ENCODE measurements at regions not wholly inside any gene's neighbourhood (a gene's known extent, or its start where the extent isn't known, plus 50 kb on each side); places are given as distances from the start of the nearest gene placed in this dataset.

DNA sequence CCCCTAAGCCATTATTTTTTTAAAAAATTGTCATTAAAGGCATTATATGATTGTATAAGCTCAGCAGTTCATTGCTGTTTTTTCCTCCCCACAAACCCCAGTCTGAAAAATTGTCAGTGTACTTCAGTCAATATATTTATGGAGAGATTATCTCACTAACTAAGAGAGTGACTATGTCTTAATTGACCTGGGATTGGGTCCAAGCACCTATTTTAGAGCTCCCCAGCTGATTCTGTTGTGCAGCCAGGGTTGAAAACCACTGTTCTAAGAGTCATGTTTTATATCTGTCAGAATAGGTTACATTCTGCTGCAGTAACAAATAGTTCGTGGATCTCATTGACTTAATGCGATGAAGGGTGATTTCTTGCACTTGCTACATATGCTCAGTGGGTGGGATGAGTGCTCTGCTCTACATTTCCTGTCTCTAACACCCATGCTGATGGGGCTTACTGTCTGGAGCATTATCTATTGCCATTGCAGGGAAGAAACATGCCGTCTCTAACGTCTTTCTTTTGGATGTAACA, 171.2 kb upstream of the MPHOSPH6 start:
- no peaks in the 10 kb centered on the region for H3K4me1 ChIP-seq (ENCODE audit: control insufficient read depth, insufficient read depth, low read length)
- DNase-seq (ENCODE audit: low read depth, low spot score) (no peak), ATAC-seq (no peak), FAIRE-seq (no peak)
- no peak overlapping the region for H3K4me3 ChIP-seq
- TF ChIP-seq MYB (IDR thresholded peaks at IDR 0.05; ENCODE audit: borderline replicate concordance, low read depth, low read length), result no peak
- no peak for TF ChIP-seq SMAD5 (IDR thresholded peaks at IDR 0.05; ENCODE audit: low read depth)
- no peak for TF ChIP-seq NRF1 (conservative IDR thresholded peaks at IDR 0.05; ENCODE audit: low read depth, low read length)
- TF ChIP-seq HDGF (IDR thresholded peaks at IDR 0.05), result no peak
- no peak for TF ChIP-seq EZH2 (IDR thresholded peaks at IDR 0.05; ENCODE audit: borderline replicate concordance, control insufficient read depth, low read depth, low read length)
- TF ChIP-seq, protein P1, sequence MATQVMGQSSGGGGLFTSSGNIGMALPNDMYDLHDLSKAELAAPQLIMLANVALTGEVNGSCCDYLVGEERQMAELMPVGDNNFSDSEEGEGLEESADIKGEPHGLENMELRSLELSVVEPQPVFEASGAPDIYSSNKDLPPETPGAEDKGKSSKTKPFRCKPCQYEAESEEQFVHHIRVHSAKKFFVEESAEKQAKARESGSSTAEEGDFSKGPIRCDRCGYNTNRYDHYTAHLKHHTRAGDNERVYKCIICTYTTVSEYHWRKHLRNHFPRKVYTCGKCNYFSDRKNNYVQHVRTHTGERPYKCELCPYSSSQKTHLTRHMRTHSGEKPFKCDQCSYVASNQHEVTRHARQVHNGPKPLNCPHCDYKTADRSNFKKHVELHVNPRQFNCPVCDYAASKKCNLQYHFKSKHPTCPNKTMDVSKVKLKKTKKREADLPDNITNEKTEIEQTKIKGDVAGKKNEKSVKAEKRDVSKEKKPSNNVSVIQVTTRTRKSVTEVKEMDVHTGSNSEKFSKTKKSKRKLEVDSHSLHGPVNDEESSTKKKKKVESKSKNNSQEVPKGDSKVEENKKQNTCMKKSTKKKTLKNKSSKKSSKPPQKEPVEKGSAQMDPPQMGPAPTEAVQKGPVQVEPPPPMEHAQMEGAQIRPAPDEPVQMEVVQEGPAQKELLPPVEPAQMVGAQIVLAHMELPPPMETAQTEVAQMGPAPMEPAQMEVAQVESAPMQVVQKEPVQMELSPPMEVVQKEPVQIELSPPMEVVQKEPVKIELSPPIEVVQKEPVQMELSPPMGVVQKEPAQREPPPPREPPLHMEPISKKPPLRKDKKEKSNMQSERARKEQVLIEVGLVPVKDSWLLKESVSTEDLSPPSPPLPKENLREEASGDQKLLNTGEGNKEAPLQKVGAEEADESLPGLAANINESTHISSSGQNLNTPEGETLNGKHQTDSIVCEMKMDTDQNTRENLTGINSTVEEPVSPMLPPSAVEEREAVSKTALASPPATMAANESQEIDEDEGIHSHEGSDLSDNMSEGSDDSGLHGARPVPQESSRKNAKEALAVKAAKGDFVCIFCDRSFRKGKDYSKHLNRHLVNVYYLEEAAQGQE (IDR thresholded peaks at IDR 0.05; ENCODE audit: low read depth, low read length), result no peak
- TF ChIP-seq RELA (IDR thresholded peaks at IDR 0.05; ENCODE audit: borderline replicate concordance, partially characterized antibody), result no peak
- no peak for TF ChIP-seq BMI1 (IDR thresholded peaks at IDR 0.05; ENCODE audit: borderline replicate concordance)
- TF ChIP-seq IRF4 (IDR thresholded peaks at IDR 0.05; ENCODE audit: low read depth, low read length), result no peak
- no peak for TF ChIP-seq KDM1A (IDR thresholded peaks at IDR 0.05; ENCODE audit: borderline replicate concordance)
- TF ChIP-seq SUPT20H (IDR thresholded peaks at IDR 0.05; ENCODE audit: borderline replicate concordance, control insufficient read depth, low read depth, low read length), result no peak
- TF ChIP-seq HDAC6 (IDR thresholded peaks at IDR 0.05; ENCODE audit: unreplicated experiment), result no peak
- 49% methylated on average over 4 of the region's 4 CpGs for WGBS (ENCODE audit: insufficient coverage, insufficient replicate concordance, low lambda C conversion rate, missing lambda C conversion rate)
- no peak overlapping the region for H3K27ac ChIP-seq (ENCODE audit: control insufficient read depth, insufficient read depth)
- SMC1A ChIA-PET (ENCODE audit: uncharacterized antibody, unreplicated experiment), result no interaction called here
- CTCF ChIA-PET, result no interaction called here
- H3K9me3 ChIP-seq (replicated peaks; ENCODE audit: control insufficient read depth, insufficient read depth, low read length), result no peaks in the 10 kb centered on the region
- RAD21 ChIA-PET (ENCODE audit: unreplicated experiment), result no interaction called here
- intact Hi-C loops (cut with micrococcal nuclease; ENCODE audit: unreplicated experiment), result no loop called here
- in situ Hi-C loops (cut with MboI), result no loop called here
- POLR2A ChIA-PET, result no interaction called here
- H3K27me3 ChIP-seq (replicated peaks in 1 of 2; ENCODE audit: control insufficient read depth in 2 of 2, insufficient read depth in 2 of 2, low read length in 1 of 2), result no peaks in the 10 kb centered on the region
- H3K9ac ChIP-seq (ENCODE audit: control insufficient read depth, insufficient read depth, low read length), result no peak overlapping the region
- H3K36me3 ChIP-seq (ENCODE audit: control insufficient read depth in 2 of 2, insufficient read depth in 2 of 2, low read length in 1 of 2), result no peaks in the 10 kb centered on the region
- no TSS peak for BruUV-seq (replicated peaks)
- no peaks in the 10 kb centered on the region for H3K79me2 ChIP-seq (ENCODE audit: control insufficient read depth, insufficient read depth, low read length)
- H2AFZ ChIP-seq (ENCODE audit: control insufficient read depth, low read depth, low read length), result no peak overlapping the region
- no peak overlapping the region for H3K4me2 ChIP-seq (ENCODE audit: control insufficient read depth, insufficient read depth)
- H4K20me1 ChIP-seq (ENCODE audit: control insufficient read depth, insufficient read depth), result no peaks in the 10 kb centered on the region

All from GM12878 (cell line).